WI38 (cell line): ENCODE measurements at regions not wholly inside any gene's neighbourhood (a gene's known extent, or its start where the extent isn't known, plus 50 kb on each side); places are given as distances from the start of the nearest gene placed in this dataset.

Experiments
- H3K4me3 ChIP-seq: 2 replicates; pipeline ENCODE4 v1.5.1; 2011; ENCODE audit warnings: low read depth, mild to moderate bottlenecking, control low read depth, low read length
- CTCF ChIP-seq: IDR thresholded peaks from 2 replicates; pipeline ENCODE4 v1.5.1; 2012; ENCODE audit warnings: low read depth, mild to moderate bottlenecking, control low read depth, low read length

- H3K4me3 ChIP-seq: no peak overlapping the region
- TF ChIP-seq CTCF: no peak
Observed at GRCh38 chr13:79090552-79091124, 315.4 kb downstream of the RBM26 start.

GRCh38 chr13:79084802-79085424 lies 321.1 kb downstream of the RBM26 start:
- no peak for TF ChIP-seq CTCF
- no peak overlapping the region for H3K4me3 ChIP-seq

DNA sequence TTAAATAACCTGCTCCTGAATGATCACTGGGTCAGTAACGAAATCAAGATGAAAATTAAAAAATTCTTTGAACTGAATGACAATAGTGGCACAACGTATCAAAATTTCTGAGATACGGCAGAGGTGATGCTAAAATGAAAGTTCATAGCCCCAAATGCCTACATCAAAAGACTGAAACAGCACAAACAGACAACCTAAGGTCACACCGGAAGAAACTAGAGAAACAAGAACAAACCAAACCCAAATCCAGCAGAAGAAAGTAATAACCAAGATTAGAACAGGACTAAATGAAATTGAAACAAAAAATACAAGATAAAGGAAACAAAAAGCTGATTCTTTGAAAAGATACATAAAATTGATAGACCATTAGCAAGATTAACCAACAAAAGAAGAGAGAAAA lies 324.1 kb downstream of the RBM26 start:
- no peak overlapping the region for H3K4me3 ChIP-seq
- TF ChIP-seq CTCF: no peak

DNA sequence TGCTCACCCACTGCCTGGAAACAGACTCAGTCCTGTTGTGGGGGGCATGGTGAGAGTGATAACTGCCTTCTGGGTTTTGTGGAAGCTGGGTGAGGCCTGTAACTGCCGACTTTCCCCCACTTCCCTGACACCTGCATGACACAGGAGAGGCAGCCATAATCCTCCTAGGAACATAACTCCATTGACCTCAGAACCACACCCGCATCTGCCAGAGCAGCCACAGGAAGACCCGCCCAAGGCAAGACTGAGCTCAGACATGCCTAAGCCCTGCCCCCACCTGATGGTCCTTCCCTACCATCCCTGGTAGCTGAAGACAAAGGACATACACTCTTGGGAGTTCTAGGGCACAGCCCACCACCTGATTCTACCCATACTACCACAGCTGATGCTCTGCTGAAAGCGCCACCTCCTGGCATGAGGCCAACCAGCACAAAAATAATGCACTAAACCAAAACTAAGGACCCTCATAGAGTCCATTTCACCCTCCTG lies 326.7 kb downstream of the RBM26 start:
- H3K4me3 ChIP-seq: no peak overlapping the region
- TF ChIP-seq CTCF: no peak

DNA sequence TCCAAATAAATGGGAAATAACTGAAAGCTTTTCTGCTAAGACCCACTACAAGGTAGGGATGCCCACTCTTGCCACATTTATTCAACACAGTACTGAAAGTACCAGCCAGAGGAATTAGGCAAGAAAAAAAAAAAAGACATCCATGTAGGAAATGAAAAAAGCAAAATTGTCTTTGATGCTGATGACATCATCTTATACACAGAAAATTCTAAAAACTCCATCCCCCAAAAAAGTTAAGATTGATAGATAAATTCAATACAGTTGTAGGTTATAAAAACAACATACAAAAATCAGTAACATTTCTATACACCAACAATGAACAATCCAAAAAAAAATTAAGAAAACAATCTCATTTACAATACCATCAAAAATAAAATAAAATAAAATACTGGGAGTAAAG lies 330.4 kb downstream of the RBM26 start:
- no peak for TF ChIP-seq CTCF
- H3K4me3 ChIP-seq: no peak overlapping the region

- H3K4me3 ChIP-seq: no peak overlapping the region
- TF ChIP-seq CTCF: no peak
Observed at GRCh38 chr13:79070343-79070974, 335.6 kb downstream of the RBM26 start.

- TF ChIP-seq CTCF: no peak
- H3K4me3 ChIP-seq: no peak overlapping the region
Observed at GRCh38 chr13:79062291-79062690, 343.8 kb downstream of the RBM26 start.
